ENCODE measurements at regions not wholly inside any gene's neighbourhood (a gene's known extent, or its start where the extent isn't known, plus 50 kb on each side); places are given as distances from the start of the nearest gene placed in this dataset.

DNA sequence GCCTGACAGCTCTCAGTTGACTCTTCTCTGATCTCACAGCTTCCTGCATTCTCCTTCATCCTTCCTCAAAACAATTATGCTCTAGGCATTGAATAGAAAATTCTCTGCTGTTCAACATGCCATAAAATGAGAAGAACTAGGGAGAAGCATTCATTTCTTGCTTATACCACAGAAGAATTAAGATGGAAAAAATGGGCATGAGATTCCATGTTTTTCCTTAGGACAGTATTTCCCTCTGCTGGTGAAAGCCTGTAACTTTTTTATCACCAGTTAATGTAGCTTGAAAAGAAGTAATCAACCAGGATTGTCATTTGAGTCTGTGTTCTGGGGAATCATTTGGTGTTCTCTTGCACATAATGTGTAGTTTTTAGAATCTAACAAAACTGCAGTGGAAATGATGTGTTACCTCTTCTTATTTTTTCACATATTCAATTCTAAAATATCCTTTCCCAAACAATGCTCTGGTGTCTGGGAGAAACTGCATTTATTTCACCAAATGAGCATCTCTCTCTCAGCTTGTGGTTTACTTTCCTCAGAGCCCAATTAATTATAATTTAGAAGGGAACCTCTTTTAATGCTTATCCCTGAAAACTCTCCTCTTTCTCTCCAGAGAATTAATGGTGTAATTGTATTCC lies 92.8 kb upstream of the DCBLD2 start:
- no peaks in the 10 kb centered on the region for H3K9me3 ChIP-seq
- no peaks in the 10 kb centered on the region for H3K36me3 ChIP-seq
- no peak overlapping the region for H3K27ac ChIP-seq
- no peaks in the 10 kb centered on the region for H3K27me3 ChIP-seq
- intact Hi-C loops (cut with DNase I; ENCODE audit: low total_unique reads): loop anchor here (10.0 kb wide), 2 partner anchors 179 to 1319 kb away; no protein-coding TSS in a partner anchor
- no peak overlapping the region for H3K4me3 ChIP-seq
- DNase-seq (ENCODE audit: low spot score in 2 of 2): no peak
- TF ChIP-seq POLR2A (IDR thresholded peaks at IDR 0.05): no peak
- TF ChIP-seq CTCF (IDR thresholded peaks at IDR 0.05): peak; percentile 64 to 71 (median 66)
- TF ChIP-seq POLR2AphosphoS5 (IDR thresholded peaks at IDR 0.05): no peak
- H3K4me1 ChIP-seq: no peaks in the 10 kb centered on the region

DNA sequence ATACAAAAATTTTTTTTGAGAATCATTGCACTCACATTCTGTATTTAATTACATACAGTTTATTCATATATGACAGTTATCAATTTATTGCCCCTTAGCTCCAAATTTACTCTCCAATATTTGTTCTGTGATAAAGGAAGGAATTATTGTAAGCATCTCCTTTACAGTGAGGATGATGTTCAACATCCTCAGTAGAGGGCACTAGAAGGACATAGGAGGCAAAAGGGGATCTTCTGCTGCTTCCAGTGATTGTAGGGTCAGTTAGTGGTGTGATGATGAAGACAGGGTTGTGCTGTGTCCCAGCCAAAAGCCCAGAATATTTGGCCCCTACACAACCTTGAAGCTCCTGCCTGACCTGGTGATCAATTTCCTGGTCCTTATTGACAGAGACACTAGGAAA lies 89.9 kb upstream of the DCBLD2 start:
- TF ChIP-seq POLR2A (IDR thresholded peaks at IDR 0.05): no peak
- no peak for TF ChIP-seq CTCF (IDR thresholded peaks at IDR 0.05)
- no peak for TF ChIP-seq POLR2AphosphoS5 (IDR thresholded peaks at IDR 0.05)
- Histone ChIP-seq H3K36me3 (no peaks in the 10 kb centered on the region), H3K9me3 (no peaks in the 10 kb centered on the region), H3K4me1 (no peaks in the 10 kb centered on the region), H3K4me3 (no peak overlapping the region), H3K27ac (no peak overlapping the region), H3K27me3 (no peaks in the 10 kb centered on the region)
- no peak for DNase-seq (ENCODE audit: low spot score in 2 of 2)
- intact Hi-C loops (cut with DNase I; ENCODE audit: low total_unique reads): loop anchor here (10.0 kb wide), 2 partner anchors 177 to 1317 kb away; no protein-coding TSS in a partner anchor

DNA sequence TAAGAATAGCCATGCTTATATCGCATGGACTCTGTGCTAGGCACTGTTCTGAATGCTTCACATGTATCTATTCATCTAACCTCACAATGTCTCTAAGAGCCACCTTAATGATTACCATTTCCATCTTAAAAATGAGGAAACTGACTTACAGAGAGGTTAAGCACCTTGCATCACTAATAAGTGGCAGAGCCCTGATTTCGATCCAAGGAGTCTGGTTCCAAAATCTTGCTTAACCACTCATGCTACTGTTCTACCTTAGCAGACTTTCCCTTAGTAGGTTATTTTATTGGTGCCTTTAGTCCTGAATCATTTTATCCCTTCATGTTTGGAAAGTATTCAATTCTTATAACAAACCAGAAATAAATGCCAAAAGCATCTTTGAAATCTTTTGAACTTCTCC lies 89.2 kb upstream of the DCBLD2 start:
- H3K4me3 ChIP-seq: no peak overlapping the region
- intact Hi-C loops (cut with DNase I; ENCODE audit: low total_unique reads): loop anchor here (10.0 kb wide), 2 partner anchors 176 to 1316 kb away; no protein-coding TSS in a partner anchor
- H3K27ac ChIP-seq: no peak overlapping the region
- H3K36me3 ChIP-seq: no peaks in the 10 kb centered on the region
- H3K27me3 ChIP-seq: no peaks in the 10 kb centered on the region
- TF ChIP-seq POLR2A (IDR thresholded peaks at IDR 0.05) (no peak), POLR2AphosphoS5 (IDR thresholded peaks at IDR 0.05) (no peak), CTCF (IDR thresholded peaks at IDR 0.05) (no peak)
- no peaks in the 10 kb centered on the region for H3K9me3 ChIP-seq
- no peaks in the 10 kb centered on the region for H3K4me1 ChIP-seq
- no peak for DNase-seq (ENCODE audit: low spot score in 2 of 2)

DNA sequence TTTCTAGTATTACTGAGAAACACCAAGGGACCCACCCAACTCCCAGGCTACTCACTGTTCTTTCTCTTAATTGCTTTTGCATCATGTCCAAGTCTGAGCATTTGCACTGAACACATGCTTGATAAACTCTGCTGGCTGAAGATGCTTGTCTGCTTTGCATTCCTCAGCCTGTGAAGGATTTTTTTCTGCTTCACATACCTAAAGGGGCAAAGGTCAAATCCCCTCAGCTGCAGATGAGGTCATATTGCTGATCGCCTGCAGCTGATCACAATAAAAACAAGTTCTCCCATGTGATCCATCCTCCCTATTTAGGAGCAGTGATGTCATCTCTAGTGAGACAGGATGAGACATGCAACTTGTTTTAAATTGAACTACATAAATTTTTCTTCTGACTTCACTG lies 84.6 kb upstream of the DCBLD2 start:
- DNase-seq (ENCODE audit: low spot score in 2 of 2): no peak
- Histone ChIP-seq H3K9me3 (no peaks in the 10 kb centered on the region), H3K4me1 (no peaks in the 10 kb centered on the region), H3K36me3 (no peaks in the 10 kb centered on the region), H3K4me3 (no peak overlapping the region), H3K27ac (peak overlapping the region in 1 of 2 donors; percentile 13), H3K27me3 (no peaks in the 10 kb centered on the region)
- intact Hi-C loops (cut with DNase I; ENCODE audit: low total_unique reads): no loop called here
- TF ChIP-seq POLR2AphosphoS5 (IDR thresholded peaks at IDR 0.05) (no peak), POLR2A (IDR thresholded peaks at IDR 0.05) (no peak), CTCF (IDR thresholded peaks at IDR 0.05) (no peak)

- no peaks in the 10 kb centered on the region for H3K9me3 ChIP-seq
- no peak overlapping the region for H3K4me3 ChIP-seq
- H3K27ac ChIP-seq: no peak overlapping the region
- no peak for DNase-seq (ENCODE audit: low spot score in 2 of 2)
- TF ChIP-seq CTCF (IDR thresholded peaks at IDR 0.05): no peak
- no peak for TF ChIP-seq POLR2AphosphoS5 (IDR thresholded peaks at IDR 0.05)
- TF ChIP-seq POLR2A (IDR thresholded peaks at IDR 0.05): no peak
- H3K27me3 ChIP-seq: no peaks in the 10 kb centered on the region
- H3K4me1 ChIP-seq: no peaks in the 10 kb centered on the region
- H3K36me3 ChIP-seq: no peaks in the 10 kb centered on the region
- intact Hi-C loops (cut with DNase I; ENCODE audit: low total_unique reads): no loop called here
Observed at GRCh38 chr3:98985431-98985830, 83.9 kb upstream of the DCBLD2 start.
